SK-N-SH (cell line): ENCODE measurements at regions not wholly inside any gene's neighbourhood (a gene's known extent, or its start where the extent isn't known, plus 50 kb on each side); places are given as distances from the start of the nearest gene placed in this dataset.

Experiments used
- CTCF ChIA-PET: fragments of 300-600, 350-600 bp; formaldehyde crosslinking; extraction: SDS; loops from one replicate; lab custom pipeline; 2021; lab: Yijun Ruan, JAX
- POLR2A ChIA-PET: fragments of 350-600 bp; sonication (Branson Sonifier 250); formaldehyde crosslinking; extraction: SDS; loops from one replicate; lab custom pipeline; 2020; ENCODE audit warnings: antibody characterized with exemption, inconsistent platforms; lab: Yijun Ruan, JAX
- DNase-seq: peaks from one replicate; pipeline ENCODE4 v3.0.0; 2012
- H2AFZ ChIP-seq: fragments of 200-600 bp; sonication (generic); 2 replicates; pipeline ENCODE4 v1.8.1; 2016; ENCODE audit warnings: antibody characterized with exemption, mild to moderate bottlenecking, low read depth
- H3F3A ChIP-seq: fragments of 200-600 bp; sonication (generic); replicated peaks from 2 replicates; pipeline ENCODE3; 2016; ENCODE audit warnings: antibody characterized with exemption, mild to moderate bottlenecking; ENCODE audit not compliant: insufficient read depth
- H3K27ac ChIP-seq, 2 experiments: fragments of 200-500 bp in 1 of 2; fragments of 200-600 bp in 1 of 2; sonication (Bioruptor generic) in 1 of 2; sonication (generic), shearing (Covaris generic) in 1 of 2; 2 replicates each; pipeline versions ENCODE4 v1.5.1 to v1.6.1; 2014 to 2016; ENCODE audit warnings: low read depth in 2 of 2, inconsistent platforms in 1 of 2, low read length in 1 of 2, mild to moderate bottlenecking in 1 of 2, mixed read lengths in 1 of 2
- H3K27me3 ChIP-seq: fragments of 200-600 bp; sonication (generic), shearing (Covaris generic); 2 replicates; pipeline ENCODE4 v1.6.1; 2016; ENCODE audit warnings: mixed run types; ENCODE audit not compliant: insufficient read depth
- H3K36me3 ChIP-seq, 2 experiments: fragments of 200-500 bp in 1 of 2; fragments of 200-600 bp in 1 of 2; sonication (Bioruptor generic) in 1 of 2; sonication (generic) in 1 of 2; replicated peaks in 1 of 2; 2 replicates each; pipeline versions ENCODE3 to v1.5.1; 2014 to 2016; ENCODE audit warnings: low read length in 1 of 2, mild to moderate bottlenecking in 1 of 2; ENCODE audit not compliant: insufficient read depth in 2 of 2, control insufficient read depth in 1 of 2
- H3K4me1 ChIP-seq, 2 experiments: fragments of 200-500 bp in 1 of 2; fragments of 200-600 bp in 1 of 2; sonication (Bioruptor generic) in 1 of 2; sonication (generic), shearing (Covaris generic) in 1 of 2; 2 replicates each; pipeline versions ENCODE4 v1.5.1 to v1.6.1; 2014 to 2016; ENCODE audit warnings: low read depth in 1 of 2, low read length in 1 of 2, mixed run types in 1 of 2; ENCODE audit not compliant: insufficient read depth in 2 of 2, control insufficient read depth in 1 of 2
- H3K4me2 ChIP-seq: fragments of 200-600 bp; sonication (generic), shearing (Covaris generic); 2 replicates; pipeline ENCODE4 v1.6.1; 2017; ENCODE audit warnings: mixed run types
- H3K4me3 ChIP-seq, 2 experiments: fragments of 200-500 bp in 1 of 2; fragments of 200-600 bp in 1 of 2; sonication (Bioruptor generic) in 1 of 2; sonication (generic), shearing (Covaris generic) in 1 of 2; 2 replicates each; pipeline versions ENCODE4 v1.5.1 to v1.8.1; 2014 to 2016; ENCODE audit warnings: low read depth in 2 of 2, inconsistent platforms in 1 of 2, low read length in 1 of 2, mild to moderate bottlenecking in 1 of 2, mixed read lengths in 1 of 2, moderate library complexity in 1 of 2
- H3K79me2 ChIP-seq: fragments of 200-600 bp; sonication (generic); 2 replicates; pipeline ENCODE4 v1.8.1; 2017; ENCODE audit warnings: mild to moderate bottlenecking; ENCODE audit not compliant: insufficient read depth
- H3K9ac ChIP-seq: fragments of 200-600 bp; sonication (generic); 2 replicates; pipeline ENCODE4 v1.6.1; 2017; ENCODE audit warnings: mixed run types
- H3K9me2 ChIP-seq: fragments of 200-600 bp; sonication (generic); 2 replicates; pipeline ENCODE4 v1.6.1; 2017; ENCODE audit warnings: mixed run types
- H3K9me3 ChIP-seq: fragments of 200-600 bp; sonication (generic); 2 replicates; pipeline ENCODE4 v1.6.1; 2017; ENCODE audit warnings: mixed run types, mild to moderate bottlenecking, moderate library complexity
- H4K20me1 ChIP-seq: fragments of 200-600 bp; sonication (generic); 2 replicates; pipeline ENCODE4 v1.6.1; 2017; ENCODE audit warnings: mild to moderate bottlenecking, mixed run types; ENCODE audit not compliant: insufficient read depth
- CTCF ChIP-seq: fragments of 200-600 bp; sonication (generic); IDR thresholded peaks from 2 replicates; pipeline ENCODE4 v1.6.1; 2017; ENCODE audit warnings: antibody characterized with exemption, mild to moderate bottlenecking, moderate library complexity
- FOXJ3 ChIP-seq: sonication (generic); formaldehyde crosslinking; IDR thresholded peaks from 2 replicates; pipeline ENCODE4 v1.5.1; 2020; ENCODE audit warnings: mild to moderate bottlenecking, missing genetic modification reagents
- FOXM1 ChIP-seq: IDR thresholded peaks from 2 replicates; pipeline ENCODE4 v1.4.0; 2012; ENCODE audit warnings: low read depth, mild to moderate bottlenecking
- SMC3 ChIP-seq: IDR thresholded peaks from 2 replicates; pipeline ENCODE4 v1.6.1; 2012; ENCODE audit warnings: low read depth, low read length, improper control_type of control experiment
- TCF12 ChIP-seq: IDR thresholded peaks from 2 replicates; pipeline ENCODE4 v1.4.0; 2012
- USF1 ChIP-seq: IDR thresholded peaks from 2 replicates; pipeline ENCODE4 v1.4.0; 2012; ENCODE audit warnings: low read depth, borderline replicate concordance
- USF2 ChIP-seq: fragments of 150-350 bp; IDR thresholded peaks from 2 replicates; pipeline ENCODE4 v1.6.1; 2017; ENCODE audit warnings: antibody characterized with exemption, low read length, low read depth, borderline replicate concordance
- ZBTB33 ChIP-seq: IDR thresholded peaks from 2 replicates; pipeline ENCODE4 v1.4.0; 2012; ENCODE audit warnings: low read depth, borderline replicate concordance
- WGBS: methylation state at CpG from one replicate; pipeline ENCODE4 v1.1.6; 2017; ENCODE audit warnings: low lambda C conversion rate; 5-methylcytosine and 5-hydroxymethylcytosine counted together

GRCh38 chr13:40379794-40380578 is 286.5 kb downstream of the FOXO1 start:
- CTCF ChIA-PET: interaction anchor here (1.2 kb wide), 1 partner anchor 16 kb away, joined by 3 read pairs; no protein-coding TSS in a partner anchor
- Histone ChIP-seq H3K4me3 (no peak overlapping the region), H3K9ac (no peak overlapping the region), H3K79me2 (no peaks in the 10 kb centered on the region), H3K27ac (no peak overlapping the region), H4K20me1 (no peaks in the 10 kb centered on the region), H3K9me3 (no peaks in the 10 kb centered on the region), H3F3A (no peaks in the 10 kb centered on the region), H2AFZ (no peak overlapping the region), H3K27me3 (no peaks in the 10 kb centered on the region), H3K4me1 (peaks cover 0 to 20% of the 10 kb centered on the region in 2 experiments; a peak in 1 of 4 replicates), H3K4me2 (no peak overlapping the region), H3K9me2 (no peaks in the 10 kb centered on the region), H3K36me3 (no peaks in the 10 kb centered on the region)
- TF ChIP-seq ZBTB33 (no peak), USF1 (no peak), FOXJ3 (CRISPR knock-in tag) (no peak), TCF12 (0 out of 2 replicates have a peak, but pooled peaks have one; percentile 9), USF2 (no peak), FOXM1 (no peak), CTCF (no peak), SMC3 (no peak)
- 61% methylated on average over 10 of the region's 10 CpGs for WGBS
- POLR2A ChIA-PET: no interaction called here
- DNase-seq: no peak
